BLaER1 (cell line): ENCODE measurements at regions not wholly inside any gene's neighbourhood (a gene's known extent, or its start where the extent isn't known, plus 50 kb on each side); places are given as distances from the start of the nearest gene placed in this dataset.

ENCODE experiments used
- H3K27ac ChIP-seq: shearing (Covaris generic); formaldehyde crosslinking; 2 replicates; pipeline ENCODE4 v1.8.1; 2022
- H3K27me3 ChIP-seq: shearing (Covaris generic); formaldehyde crosslinking; 2 replicates; pipeline ENCODE4 v1.8.1; 2022
- H3K36me3 ChIP-seq: shearing (Covaris generic); formaldehyde crosslinking; 2 replicates; pipeline ENCODE4 v1.8.1; 2022
- H3K4me1 ChIP-seq: shearing (Covaris generic); formaldehyde crosslinking; 2 replicates; pipeline ENCODE4 v1.8.1; 2022
- H3K4me2 ChIP-seq: shearing (Covaris generic); formaldehyde crosslinking; 2 replicates; pipeline ENCODE4 v1.8.1; 2022
- H3K4me3 ChIP-seq: shearing (Covaris generic); formaldehyde crosslinking; 2 replicates; pipeline ENCODE4 v1.8.1; 2022
- H3K9ac ChIP-seq: shearing (Covaris generic); formaldehyde crosslinking; 2 replicates; pipeline ENCODE4 v1.8.1; 2022
- H3K9me3 ChIP-seq: shearing (Covaris generic); formaldehyde crosslinking; 2 replicates; pipeline ENCODE4 v1.8.1; 2022
- H4K20me1 ChIP-seq: shearing (Covaris generic); formaldehyde crosslinking; 2 replicates; pipeline ENCODE4 v1.8.1; 2022
- Cebpa-rat ChIP-seq: shearing (Covaris generic); IDR thresholded peaks from 2 replicates; pipeline ENCODE4 v1.8.1; 2022

DNA sequence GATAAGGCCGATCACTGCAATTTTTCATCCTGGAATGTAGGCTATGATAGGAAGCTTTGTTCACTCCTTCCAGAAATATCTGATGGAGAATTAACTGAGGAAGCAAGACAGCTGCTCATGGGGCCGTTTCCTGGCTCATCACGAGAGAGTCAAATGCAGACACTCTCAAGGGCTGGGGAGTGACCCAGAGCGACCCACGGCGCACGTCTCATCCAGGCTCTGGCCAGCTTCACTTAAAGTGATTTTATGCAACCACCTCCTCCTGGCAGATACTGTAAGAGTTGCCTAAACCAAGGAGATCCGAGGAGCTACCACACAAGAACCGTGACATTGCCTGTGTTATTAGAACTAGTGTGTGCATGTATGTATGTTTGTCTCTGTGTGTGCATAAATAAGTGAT is 530.8 kb downstream of the TCERG1L start:
- no peaks in the 10 kb centered on the region for H4K20me1 ChIP-seq

DNA sequence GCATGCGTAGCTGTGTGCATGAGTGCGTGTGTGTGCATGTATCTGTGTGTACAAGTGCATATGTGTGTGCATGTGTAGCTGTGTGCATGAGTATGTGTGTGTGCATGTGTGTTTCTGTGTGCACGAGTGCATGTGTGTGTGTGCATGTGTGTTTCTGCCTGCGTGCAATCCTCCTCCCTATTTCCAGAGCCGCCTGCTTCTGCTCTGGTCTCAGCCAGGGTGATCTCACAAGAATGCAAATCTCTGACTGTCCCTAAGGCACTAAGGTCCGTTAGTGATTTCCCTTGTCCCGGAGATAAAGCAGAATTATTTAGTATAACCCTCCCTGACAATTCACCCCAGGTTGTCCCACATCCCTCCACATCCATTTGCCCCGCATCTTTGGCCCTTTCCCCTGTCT is 530.3 kb downstream of the TCERG1L start:
- Histone ChIP-seq H3K27me3 (no peaks in the 10 kb centered on the region), H4K20me1 (no peaks in the 10 kb centered on the region), H3K9ac (no peak overlapping the region), H3K4me1 (0 out of 2 replicates have a peak, but pooled peaks cover 6% of the 10 kb centered on the region), H3K4me2 (no peak overlapping the region), H3K4me3 (no peak overlapping the region), H3K9me3 (no peaks in the 10 kb centered on the region), H3K27ac (no peak overlapping the region), H3K36me3 (no peaks in the 10 kb centered on the region)
- TF ChIP-seq Cebpa-rat = no peak

More for the DNA sequence above, 530.8 kb downstream of the TCERG1L start:
- H3K4me1 ChIP-seq = 0 out of 2 replicates have a peak, but pooled peaks cover 6% of the 10 kb centered on the region
- no peak overlapping the region for H3K4me3 ChIP-seq
- no peak overlapping the region for H3K27ac ChIP-seq
- H3K9me3 ChIP-seq = no peaks in the 10 kb centered on the region
- H3K9ac ChIP-seq = no peak overlapping the region
- no peak overlapping the region for H3K4me2 ChIP-seq
- no peaks in the 10 kb centered on the region for H3K27me3 ChIP-seq
- no peaks in the 10 kb centered on the region for H3K36me3 ChIP-seq
- TF ChIP-seq Cebpa-rat = no peak

DNA sequence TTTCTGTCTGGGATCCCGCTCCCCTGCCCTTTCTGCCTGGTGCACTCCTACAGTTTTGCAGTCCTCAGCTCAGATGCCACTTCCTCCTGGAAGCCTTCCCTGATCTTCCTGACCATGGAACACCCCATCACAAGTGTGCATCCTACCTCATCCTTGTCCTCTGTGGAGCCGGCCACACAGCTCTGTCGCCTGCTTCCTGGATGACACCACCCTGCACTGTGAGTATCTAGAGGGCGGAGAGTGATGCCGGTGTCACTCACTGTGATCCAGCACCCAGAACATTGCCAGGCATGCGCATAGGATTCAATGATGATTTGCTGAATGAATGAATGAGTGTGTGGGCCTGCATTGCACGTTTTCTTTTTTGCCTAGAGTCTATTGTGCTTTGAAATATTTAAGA is 529.9 kb downstream of the TCERG1L start:
- Histone ChIP-seq H3K4me3 (no peak overlapping the region), H3K9me3 (no peaks in the 10 kb centered on the region), H3K27me3 (no peaks in the 10 kb centered on the region), H3K36me3 (no peaks in the 10 kb centered on the region), H3K4me2 (no peak overlapping the region), H4K20me1 (no peaks in the 10 kb centered on the region), H3K27ac (no peak overlapping the region), H3K4me1 (0 out of 2 replicates have a peak, but pooled peaks cover 11% of the 10 kb centered on the region), H3K9ac (no peak overlapping the region)
- no peak for TF ChIP-seq Cebpa-rat

DNA sequence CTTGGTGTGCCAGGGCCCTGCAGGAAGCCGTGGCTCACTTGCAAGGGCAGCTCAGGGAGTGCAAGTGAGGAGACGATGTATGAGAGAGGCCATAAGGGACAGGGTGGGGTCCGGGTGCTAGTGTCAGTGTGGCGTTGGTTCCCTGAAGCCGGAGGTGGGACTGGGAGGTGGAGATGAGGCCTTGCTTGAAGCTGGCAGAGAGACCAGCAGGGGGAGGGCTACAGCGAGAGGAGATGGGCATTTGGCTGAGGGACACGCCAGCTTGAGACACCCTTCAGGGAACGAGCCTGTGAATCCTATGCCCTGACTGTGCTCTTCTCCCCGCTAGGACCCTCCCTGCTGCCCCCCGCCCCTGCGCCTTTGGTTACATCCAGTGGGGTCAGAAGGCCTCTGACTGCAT is 529.1 kb downstream of the TCERG1L start:
- H3K27ac ChIP-seq = no peak overlapping the region
- no peaks in the 10 kb centered on the region for H3K9me3 ChIP-seq
- no peak overlapping the region for H3K4me2 ChIP-seq
- 0 out of 2 replicates have a peak, but pooled peaks cover 13% of the 10 kb centered on the region for H3K4me1 ChIP-seq
- H3K27me3 ChIP-seq = no peaks in the 10 kb centered on the region
- H3K36me3 ChIP-seq = no peaks in the 10 kb centered on the region
- H3K9ac ChIP-seq = no peak overlapping the region
- TF ChIP-seq Cebpa-rat = no peak
- no peaks in the 10 kb centered on the region for H4K20me1 ChIP-seq
- no peak overlapping the region for H3K4me3 ChIP-seq

DNA sequence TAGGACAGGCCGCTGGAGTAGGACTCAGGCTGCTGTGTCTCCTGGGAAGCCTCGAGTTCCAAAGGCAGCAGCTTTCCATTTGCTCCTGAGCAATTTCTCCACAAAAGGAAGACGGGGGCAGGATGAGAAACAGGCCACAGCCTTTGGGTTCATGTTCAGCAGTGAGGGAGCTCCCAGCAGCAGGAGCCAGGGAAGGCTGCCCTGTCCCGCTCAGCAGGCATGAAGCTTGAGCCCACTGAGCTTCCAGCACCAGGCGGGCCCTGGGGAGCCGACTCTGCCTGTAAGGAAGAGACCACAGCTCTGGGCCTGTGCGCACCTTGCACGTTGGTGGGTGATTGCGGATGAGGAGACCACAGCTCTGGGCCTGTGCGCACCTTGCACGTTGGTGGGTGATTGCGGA is 527.2 kb downstream of the TCERG1L start:
- H3K9ac ChIP-seq = no peak overlapping the region
- no peaks in the 10 kb centered on the region for H4K20me1 ChIP-seq
- no peak for TF ChIP-seq Cebpa-rat
- H3K4me3 ChIP-seq = no peak overlapping the region
- no peak overlapping the region for H3K4me2 ChIP-seq
- H3K27ac ChIP-seq = no peak overlapping the region
- H3K9me3 ChIP-seq = no peaks in the 10 kb centered on the region
- H3K36me3 ChIP-seq = no peaks in the 10 kb centered on the region
- H3K4me1 ChIP-seq = 0 out of 2 replicates have a peak, but pooled peaks cover 13% of the 10 kb centered on the region
- H3K27me3 ChIP-seq = no peaks in the 10 kb centered on the region

DNA sequence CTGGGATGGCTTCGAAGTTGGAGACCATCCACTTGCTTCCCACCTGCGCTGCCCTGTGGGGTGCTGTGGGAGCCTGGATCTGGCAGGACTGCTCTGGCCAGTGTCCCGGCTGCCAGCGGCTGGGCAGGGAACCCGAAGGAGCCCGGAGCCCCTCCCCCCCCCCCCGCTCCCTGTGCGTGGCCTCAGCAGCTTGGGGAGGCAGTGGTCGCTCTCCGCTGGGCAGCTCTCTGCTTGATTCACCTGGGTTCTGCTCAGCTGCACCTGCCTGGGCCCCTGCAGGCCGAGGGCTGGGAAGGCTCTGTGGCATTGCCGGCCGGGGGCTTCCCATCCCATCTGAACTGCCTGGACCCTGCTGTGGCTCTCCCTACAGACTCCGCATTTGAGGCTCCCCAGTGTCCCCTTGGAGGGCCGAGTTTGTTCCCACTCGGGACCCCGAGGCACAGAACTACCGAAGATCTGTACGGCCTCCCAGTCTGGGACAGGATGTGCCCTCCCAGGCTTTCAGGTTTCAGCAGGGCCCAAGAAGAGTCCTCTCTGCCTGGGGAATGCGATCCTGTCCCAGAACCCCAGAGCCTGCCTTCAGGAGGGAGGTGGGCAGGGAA is 525.1 kb downstream of the TCERG1L start:
- no peaks in the 10 kb centered on the region for H3K36me3 ChIP-seq
- no peak overlapping the region for H3K27ac ChIP-seq

DNA sequence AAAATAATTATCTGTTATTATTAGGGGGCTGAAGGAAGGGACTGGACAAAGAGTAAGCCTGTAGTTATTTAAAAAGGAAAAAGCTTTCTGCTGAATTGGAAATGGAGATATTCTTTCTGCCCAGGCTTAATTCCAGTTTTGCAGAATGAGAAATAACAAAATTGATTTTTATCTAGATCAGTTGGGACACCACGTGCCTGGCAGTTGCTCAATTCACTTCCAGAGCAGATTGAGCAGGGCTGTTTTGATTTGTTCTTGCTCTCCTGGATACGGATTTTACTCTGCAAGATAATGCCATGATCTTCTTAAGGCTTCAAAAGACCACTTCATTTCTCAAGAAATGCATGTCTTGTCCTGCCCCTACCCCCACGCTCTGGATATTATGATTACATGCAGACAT is 524.3 kb downstream of the TCERG1L start:
- no peaks in the 10 kb centered on the region for H4K20me1 ChIP-seq
- H3K27ac ChIP-seq = no peak overlapping the region
- TF ChIP-seq Cebpa-rat = no peak
- no peak overlapping the region for H3K4me3 ChIP-seq
- no peak overlapping the region for H3K4me2 ChIP-seq
- H3K9ac ChIP-seq = no peak overlapping the region
- H3K9me3 ChIP-seq = peaks cover 3% of the 10 kb centered on the region; the same call in 1 of the 2 replicates
- 0 out of 2 replicates have a peak, but pooled peaks cover 11% of the 10 kb centered on the region for H3K4me1 ChIP-seq
- H3K27me3 ChIP-seq = no peaks in the 10 kb centered on the region
- no peaks in the 10 kb centered on the region for H3K36me3 ChIP-seq

More for the DNA sequence above, 525.1 kb downstream of the TCERG1L start:
- no peak overlapping the region for H3K9ac ChIP-seq
- H4K20me1 ChIP-seq = no peaks in the 10 kb centered on the region
- no peaks in the 10 kb centered on the region for H3K9me3 ChIP-seq
- no peak for TF ChIP-seq Cebpa-rat
- H3K4me3 ChIP-seq = no peak overlapping the region
- 0 out of 2 replicates have a peak, but pooled peaks cover 13% of the 10 kb centered on the region for H3K4me1 ChIP-seq
- H3K27me3 ChIP-seq = no peaks in the 10 kb centered on the region
- H3K4me2 ChIP-seq = no peak overlapping the region

DNA sequence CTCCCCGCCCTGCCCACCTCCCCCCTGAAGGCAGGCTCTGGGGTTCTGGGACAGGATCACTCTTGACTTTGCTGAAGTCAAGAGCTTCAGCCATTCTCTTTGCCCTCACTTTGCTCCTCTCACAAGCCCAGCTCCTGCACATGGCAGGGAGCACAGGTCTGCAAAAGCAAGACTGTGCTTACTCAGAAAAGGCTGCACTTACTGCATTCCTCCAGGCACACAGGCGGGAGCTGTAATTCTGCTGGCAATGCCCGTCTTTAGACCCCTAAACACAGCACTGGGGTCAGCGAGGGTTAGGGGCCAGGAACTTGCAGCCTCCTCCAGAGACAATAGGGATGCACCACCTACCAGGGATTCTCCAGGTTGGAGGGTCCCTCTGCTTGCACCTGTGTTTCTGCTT is 523.7 kb downstream of the TCERG1L start:
- H3K9ac ChIP-seq = no peak overlapping the region
- no peak overlapping the region for H3K27ac ChIP-seq

DNA sequence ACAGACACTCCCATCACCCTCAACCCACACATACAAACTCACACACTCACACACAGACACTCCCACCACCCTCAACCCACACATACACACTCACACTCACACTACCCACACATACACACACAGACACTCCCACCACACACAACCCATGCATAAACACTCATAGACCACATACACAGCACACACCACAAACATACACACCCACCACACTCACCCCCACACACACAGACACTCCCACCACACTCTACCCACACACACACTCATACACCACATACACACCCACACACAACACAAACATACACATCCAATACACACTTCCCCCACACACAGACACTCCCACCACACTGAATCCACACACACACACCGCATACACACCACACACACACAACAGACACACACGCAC is 521.2 kb downstream of the TCERG1L start:
- Histone ChIP-seq H3K4me1 (0 out of 2 replicates have a peak, but pooled peaks cover 7% of the 10 kb centered on the region), H3K9me3 (peaks cover 8% of the 10 kb centered on the region; the same call in 1 of the 2 replicates), H3K9ac (no peak overlapping the region), H3K27me3 (no peaks in the 10 kb centered on the region), H3K4me2 (no peak overlapping the region), H3K27ac (no peak overlapping the region), H4K20me1 (no peaks in the 10 kb centered on the region), H3K36me3 (no peaks in the 10 kb centered on the region), H3K4me3 (no peak overlapping the region)
- no peak for TF ChIP-seq Cebpa-rat

More for the DNA sequence above, 523.7 kb downstream of the TCERG1L start:
- no peak for TF ChIP-seq Cebpa-rat
- H3K36me3 ChIP-seq = no peaks in the 10 kb centered on the region
- no peaks in the 10 kb centered on the region for H4K20me1 ChIP-seq
- H3K9me3 ChIP-seq = peaks cover 8% of the 10 kb centered on the region; the same call in 1 of the 2 replicates
- H3K27me3 ChIP-seq = no peaks in the 10 kb centered on the region
- H3K4me2 ChIP-seq = no peak overlapping the region
- H3K4me1 ChIP-seq = 0 out of 2 replicates have a peak, but pooled peaks cover 7% of the 10 kb centered on the region
- H3K4me3 ChIP-seq = no peak overlapping the region

DNA sequence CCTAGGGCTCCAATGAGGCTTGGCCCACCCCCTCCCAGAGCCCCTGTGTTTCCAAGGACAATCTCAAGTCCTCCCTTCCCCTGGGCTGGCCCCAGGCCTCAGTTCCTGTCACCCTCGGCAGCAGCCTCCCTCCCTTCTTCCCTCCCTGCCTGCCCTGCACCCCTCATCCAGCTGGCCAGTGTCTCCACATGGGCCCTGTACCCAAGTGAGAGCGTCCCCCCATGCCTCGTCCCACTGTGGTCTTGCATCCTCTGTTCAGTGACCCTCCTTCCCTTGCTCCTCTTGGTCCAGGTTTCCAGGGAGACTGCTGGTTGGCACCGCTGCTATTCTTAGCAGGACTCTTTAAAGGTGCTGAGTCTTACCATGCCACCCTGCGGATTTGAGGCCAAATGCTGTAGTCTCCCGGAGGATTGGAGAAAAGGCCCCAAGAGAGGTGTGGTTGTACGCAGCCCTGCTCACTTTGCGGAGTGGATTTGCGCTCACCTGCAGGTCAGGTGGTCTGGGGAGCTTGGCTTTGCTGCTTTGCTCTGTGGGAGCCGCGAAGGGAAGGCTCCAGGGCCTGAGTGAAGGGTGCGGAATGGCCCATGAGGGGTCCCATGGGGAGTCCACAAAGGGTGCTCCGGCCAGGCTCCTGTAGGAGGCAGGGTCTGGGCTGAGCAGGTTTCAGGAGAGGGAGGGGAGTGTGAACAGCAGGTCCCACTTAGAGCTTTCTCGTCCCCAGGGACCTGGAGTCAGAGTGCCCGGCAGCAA is 519.2 kb downstream of the TCERG1L start:
- Histone ChIP-seq H3K4me3 (no peak overlapping the region), H3K27ac (no peak overlapping the region), H3K9me3 (peaks cover 8% of the 10 kb centered on the region; the same call in 1 of the 2 replicates), H4K20me1 (no peaks in the 10 kb centered on the region), H3K27me3 (no peaks in the 10 kb centered on the region), H3K9ac (no peak overlapping the region), H3K36me3 (no peaks in the 10 kb centered on the region), H3K4me1 (peaks cover 4% of the 10 kb centered on the region), H3K4me2 (no peak overlapping the region)
- TF ChIP-seq Cebpa-rat = no peak
